ENCODE measurements at regions not wholly inside any gene's neighbourhood (a gene's known extent, or its start where the extent isn't known, plus 50 kb on each side); places are given as distances from the start of the nearest gene placed in this dataset.
"Not testable (repeated sequence)": the region's sequence is repeated elsewhere in the genome, so short reads cannot be mapped to it uniquely, and the experiment has no call there.

DNA sequence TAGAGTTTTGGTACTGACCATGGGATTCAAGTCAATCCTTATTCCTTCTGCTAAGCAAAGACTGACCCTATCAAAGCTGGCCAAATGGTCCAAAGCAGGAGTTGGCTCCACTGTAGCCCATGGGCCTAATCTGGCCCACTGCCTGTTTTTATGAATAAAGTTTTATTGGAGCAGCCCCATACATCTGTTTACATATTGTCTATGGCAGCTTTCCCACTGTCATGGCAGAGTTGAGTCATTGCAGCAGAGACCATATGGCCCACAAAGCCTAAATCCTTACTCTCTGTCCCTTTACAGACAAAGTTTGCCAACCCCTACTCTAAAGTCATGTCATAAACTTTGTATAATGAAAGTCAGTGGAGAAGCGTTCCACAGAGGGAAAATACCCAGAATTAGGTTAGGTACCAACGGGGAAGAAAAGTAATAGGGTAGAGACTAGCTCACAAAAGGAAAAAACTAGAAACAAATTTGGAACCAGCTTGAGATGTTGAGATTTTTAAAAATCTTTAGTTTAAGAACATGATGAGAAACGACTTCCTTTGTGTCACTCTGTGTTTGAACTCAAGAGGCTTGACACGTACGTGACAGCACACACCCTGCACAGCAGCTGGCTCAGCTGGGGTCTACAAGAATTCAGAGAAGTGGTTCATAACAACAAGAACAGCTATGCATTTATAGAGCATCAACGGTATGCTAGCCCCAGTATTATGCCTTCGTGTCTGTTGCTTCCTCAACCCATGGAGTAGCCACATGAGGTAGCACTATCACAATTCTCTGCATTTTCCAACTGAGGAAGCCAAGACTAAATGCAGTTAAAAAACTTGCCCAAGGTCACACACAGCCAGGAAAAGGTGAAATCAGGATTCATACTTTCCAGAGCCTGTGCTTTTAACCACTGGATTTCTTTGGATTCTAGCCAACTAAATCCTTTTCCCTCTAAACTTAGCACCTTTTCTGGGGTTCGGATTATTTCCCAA lies 198.9 kb upstream of the WWC1 start:
- no peak for DNase-seq

DNA sequence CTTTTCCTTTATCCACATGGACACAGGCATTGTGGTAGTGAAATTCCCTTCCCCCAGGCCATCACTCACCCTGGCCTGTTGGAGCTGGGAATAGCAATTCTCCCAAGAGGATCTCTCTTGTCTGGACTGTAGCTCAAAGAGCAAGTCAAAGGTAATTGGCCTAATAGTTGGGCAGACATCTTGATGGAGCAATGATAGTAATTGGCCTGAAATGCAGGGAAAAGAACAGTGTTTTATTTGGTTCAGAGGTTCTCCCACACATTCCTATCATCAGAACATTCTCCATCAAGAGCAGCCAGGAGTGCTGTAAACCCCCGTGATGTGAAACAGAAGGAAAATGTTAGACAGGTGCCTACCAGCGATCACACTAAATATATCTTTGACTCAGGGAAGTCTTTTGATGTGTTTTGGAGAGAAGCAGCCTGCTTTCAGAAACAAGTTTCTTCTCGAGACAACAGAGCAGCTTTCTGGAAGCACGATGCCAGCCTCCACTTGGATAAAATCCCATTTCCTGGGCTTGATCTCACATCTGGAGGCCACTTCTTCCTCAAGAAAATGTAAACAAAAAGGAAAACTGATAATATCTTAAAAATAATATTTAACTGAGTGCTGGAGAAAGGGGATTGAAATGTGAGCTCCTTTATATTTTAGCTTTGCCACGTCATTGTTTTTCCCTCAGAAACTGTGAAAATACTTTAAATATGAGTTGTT lies 198.1 kb upstream of the WWC1 start:
- DNase-seq = no peak

DNA sequence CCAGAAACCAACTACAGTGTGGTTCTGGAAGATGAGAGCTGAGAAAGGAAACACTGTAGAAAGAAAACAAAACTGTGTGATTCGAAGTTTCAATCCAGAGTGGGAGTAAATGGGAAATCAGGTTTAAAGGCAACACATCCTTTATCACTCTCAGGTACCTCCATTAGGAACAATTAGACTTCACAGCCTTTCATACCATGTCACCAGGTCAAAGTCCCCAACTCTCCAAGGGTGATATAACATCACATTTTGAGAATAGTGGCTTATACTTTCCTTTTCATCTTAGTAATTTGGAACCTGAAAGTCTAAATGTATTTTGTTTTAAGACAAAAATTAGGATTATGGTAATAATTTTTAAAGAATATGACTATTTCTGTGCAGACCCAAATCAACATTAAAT lies 194.9 kb upstream of the WWC1 start:
- no peak for DNase-seq

DNA sequence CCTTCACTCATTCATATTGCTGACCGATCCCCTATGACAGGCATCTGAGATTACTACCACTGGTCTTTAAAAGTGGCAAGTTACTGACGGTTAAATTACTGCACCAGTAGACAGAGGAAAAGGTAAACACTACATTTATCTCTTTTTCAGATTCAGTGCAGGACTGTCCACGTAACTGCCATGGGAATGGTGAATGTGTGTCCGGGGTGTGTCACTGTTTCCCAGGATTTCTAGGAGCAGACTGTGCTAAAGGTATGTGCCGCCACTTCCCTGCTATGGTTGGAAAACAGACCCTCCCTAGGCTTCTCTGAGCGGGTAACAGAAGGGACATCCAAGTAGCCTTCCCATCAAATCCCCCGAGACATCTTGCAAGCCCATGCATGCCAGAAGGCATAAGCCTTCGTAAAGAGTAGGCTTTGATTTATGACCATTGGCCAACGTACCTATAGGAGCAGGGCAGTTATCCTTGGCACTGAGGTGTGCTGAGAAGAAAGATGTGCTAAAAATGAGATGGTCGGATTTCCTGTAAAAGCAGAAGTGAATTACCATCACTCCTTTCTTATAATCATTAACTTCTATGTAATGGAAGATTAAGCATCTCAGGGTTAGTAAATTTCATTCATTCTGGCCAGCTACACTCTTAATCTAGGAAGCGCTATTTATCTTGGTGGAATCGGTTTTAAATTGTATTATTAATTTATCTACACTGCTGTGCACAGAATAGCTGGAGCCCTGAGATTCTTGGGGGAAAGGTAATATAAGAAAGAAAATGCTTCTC lies 193.4 kb upstream of the WWC1 start:
- DNase-seq = no peak

DNA sequence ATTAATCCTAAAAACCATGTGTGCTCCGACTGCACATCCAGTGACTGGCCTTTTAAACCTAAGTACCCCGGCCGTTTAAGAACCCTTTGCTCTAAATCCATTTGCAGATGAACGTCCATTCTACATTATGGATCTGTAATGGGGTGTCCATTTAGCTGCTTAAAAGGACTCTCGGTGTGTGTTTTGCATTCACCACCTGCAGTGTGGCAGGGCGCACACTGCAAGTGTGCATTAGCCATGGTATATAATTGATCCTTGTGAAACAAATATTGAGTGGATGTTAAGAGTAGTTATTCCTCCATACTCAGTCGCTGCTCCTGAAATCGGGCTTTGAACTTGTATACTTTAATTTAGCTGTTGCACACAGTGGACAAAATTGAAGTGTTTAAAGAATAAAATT lies 190.1 kb upstream of the WWC1 start:
- no peak for DNase-seq

DNA sequence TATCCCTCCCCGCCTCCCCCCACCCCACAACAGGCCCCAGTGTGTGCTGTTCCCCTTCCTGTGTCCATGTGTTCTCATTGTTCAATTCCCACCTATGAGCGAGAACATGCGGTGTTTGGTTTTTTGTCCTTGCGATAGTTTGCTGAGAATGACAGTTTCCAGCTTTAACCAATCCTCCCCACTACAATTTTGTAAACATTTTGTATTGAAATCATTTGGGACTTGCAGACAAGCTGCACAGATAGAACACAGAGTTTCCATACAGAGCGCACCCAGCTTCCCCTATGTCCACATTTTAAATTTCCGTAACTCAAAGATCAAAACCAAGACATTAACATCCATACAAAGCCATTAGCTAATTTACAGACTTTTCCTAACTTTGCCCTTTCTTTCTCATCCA lies 188.4 kb upstream of the WWC1 start:
- not testable (repeated sequence) for DNase-seq

DNA sequence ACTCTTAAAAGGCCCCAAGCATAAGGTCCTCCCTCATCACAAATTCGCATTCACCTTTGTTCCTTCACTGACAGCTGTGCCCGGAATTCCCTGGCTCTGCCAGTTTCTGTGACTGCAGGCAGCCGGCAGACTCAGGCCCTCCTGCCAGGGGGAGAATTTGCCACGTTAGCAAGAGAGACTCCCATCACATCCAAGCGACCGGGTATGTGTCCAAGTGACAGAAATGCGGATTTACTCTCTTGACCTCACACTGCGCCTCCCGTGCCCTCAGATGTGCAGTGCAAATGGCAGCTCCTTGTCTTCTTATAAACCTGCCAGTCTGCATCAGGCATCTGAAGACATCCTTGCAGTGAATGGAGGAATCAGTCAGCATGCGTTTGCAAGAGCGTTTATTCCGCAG lies 187.1 kb upstream of the WWC1 start:
- DNase-seq = no peak

DNA sequence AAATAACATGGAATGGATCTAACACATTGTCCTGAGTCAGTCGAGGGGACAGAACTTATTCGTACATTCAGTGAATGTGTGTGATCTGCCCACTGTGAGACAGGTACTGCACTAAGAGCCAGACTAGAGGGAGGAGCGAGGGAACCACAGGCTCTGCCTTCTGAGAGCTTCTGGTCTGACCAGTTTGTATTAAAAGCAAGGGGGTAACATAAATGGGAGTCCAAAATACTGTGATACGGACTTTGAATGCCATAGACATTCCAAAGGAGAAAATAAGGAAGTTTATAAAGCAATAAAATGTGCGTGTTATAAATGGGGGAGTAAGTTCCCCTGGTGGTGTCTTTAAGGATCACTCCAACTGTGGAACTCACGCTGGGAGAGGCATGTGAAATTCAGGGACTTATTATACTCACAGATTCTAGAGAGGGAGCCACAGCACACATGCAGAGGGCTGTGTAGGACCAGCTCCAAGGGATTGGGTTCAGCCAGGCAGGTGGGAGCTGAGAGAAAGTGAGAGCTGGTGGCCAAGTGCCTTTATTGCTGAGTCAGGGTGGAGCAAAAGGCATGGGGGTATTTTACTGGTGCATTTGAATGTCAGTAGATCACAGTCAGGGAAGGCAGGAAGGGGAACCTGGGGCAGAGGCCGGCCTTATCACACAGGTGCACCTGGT lies 186.5 kb upstream of the WWC1 start:
- no peak for DNase-seq

DNA sequence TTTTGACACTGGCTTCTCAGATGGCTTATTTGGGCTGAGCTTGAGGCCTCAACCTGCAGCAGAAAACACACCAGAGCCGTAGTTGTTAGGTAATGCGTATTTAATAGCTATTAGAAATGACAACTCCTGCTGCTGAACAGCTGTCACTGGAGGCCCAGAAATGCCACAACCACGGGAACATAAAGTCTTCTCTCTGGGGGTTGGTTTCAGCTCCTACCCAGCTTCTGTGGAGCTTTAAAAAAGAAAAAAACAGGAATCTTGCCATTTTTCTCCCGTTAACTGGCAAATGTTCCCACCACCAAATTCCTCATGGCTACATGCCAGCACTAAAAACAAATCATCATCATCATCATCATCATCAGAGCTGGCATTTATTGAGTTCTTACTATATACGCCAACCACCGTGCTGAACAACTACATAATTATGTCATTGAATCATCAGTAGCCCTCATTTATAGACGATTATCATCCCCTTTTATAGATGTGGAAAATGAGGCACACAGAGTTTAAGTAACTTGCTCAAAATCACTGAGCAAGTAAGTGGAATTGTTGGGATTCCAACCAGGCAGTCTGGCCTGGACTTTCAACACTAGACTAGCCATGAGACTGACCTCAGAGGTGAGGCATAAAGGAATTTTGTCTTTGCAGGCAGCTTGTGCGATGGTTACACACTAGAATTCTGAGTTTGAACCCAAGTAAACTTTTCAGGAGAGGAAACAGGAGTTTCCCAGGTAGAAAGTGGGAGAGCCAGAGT lies 185.3 kb upstream of the WWC1 start:
- no peak for DNase-seq

DNA sequence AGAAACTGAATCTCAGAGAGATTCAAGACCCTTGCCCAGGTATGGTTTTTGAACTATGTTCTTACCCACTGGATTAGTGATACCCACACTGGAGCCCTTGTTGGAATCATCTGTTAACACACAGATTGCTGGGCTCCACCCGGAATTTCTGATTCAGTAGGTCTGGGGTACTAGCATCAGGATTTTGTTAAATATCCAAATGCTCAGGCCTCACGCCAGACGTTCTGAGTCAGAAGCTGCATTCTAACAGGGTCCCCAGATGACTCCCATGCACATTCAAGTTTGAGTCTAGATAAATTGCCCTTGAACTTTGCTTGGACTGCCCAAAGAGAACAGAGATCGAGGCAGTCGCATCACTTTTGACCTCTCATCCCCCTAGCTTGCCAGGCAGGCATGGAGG lies 182.0 kb upstream of the WWC1 start:
- DNase-seq = no peak

DNA sequence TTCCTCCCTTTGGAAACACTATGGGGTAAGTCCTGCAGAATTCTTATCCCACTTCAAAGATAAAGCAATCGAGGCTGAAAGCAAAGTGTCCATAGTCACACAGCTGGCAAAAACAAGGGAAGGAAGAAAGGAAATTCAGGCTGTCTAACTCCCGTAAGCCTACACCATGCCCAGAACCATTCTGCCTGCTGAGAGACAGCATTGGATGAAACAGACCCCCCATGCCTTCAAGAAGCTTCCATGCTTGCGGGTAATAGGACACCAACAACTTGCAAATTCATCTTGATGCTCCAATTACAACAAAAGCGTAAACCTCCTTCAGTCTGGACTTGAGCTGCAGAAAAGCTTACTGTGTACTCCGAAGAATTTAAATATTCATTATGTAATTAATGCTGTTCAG lies 181.1 kb upstream of the WWC1 start:
- no peak for DNase-seq

DNA sequence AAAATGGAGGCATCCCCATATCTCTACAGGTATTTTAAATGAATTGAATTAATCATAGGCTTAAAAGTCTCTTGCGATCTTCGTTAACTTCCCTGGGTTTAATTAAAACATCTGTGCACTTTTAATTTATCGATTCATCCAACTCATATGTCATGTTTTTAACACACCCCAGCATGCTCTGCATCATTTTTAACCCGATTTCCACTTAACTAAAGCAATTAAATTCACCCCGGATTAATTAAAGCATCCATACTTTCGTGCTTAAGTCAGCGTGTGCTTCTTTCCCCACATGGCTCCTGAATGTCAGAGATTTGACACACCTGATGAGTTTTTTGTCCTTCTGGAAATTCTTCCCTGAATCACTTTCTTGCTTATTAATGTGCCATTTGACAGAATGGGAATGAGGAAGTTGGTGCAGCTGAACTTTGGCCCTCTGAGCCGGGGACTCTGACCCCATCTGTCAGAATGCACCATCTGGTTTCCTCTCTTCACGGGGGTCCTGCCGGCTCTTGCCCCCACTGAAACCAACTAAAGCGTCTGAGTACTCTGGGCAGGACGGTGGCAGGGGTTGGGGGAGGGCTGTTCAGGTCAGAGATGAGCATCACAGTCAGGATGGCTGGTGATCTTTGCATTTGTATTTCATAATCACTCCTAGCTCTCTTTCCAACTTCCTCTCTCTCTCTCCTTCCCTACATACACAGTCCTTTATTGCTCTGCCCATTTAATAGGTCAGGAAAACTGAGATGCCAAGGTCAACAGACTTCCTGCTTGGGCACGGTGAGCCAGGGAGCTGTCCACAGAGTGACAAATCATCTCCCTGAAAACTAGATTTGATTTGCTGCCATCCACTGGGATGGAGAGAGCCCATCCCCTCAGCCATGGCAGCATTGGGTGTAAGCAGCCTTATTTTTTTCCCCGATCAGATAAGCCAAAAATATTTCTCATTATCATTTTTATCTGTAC lies 180.3 kb upstream of the WWC1 start:
- DNase-seq = no peak

DNA sequence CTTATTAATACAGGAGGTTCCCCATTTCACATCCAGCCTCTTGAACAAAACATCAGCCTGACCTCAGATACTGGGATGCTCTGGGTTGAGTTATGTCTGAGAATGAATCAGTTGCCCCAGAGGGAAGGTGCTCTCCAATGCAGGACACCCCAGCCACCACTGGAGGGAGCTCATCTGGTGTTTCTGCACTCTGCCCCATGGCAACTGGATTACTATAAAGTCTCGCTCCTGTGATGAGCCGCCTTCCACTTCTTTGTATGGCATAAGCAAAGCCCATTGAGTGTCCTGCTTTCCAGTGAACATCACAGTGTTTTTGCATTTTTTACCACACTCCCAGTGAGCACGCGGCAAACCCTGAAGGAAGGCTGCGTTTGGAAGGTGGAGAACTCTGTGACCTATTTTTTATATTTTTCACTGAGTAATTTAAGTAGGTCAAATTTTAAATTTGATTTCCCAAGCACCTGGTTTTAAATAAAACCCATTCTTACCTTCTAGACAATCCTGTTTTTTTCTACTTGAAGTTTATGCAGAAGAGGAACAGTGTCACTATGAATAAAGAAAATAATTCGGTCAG lies 176.9 kb upstream of the WWC1 start:
- DNase-seq = no peak

DNA sequence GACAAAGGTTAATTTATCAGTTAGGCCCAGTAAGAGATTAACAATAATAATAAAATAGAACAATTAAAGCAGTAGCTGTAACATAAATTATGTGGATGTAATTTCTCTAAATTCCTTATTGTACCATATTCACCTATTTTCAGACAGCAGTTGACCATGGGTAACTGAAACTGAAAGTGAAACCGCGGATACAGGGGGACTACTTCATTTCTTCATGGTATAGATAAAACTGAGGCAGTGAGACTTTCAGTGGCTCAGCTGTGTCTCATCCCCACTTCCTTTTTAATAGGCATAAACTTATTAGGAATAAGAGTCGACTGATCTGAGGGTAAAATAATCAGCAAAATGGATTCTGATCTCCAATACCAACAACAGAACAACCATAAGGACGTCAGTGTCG lies 174.0 kb upstream of the WWC1 start:
- DNase-seq = no peak

DNA sequence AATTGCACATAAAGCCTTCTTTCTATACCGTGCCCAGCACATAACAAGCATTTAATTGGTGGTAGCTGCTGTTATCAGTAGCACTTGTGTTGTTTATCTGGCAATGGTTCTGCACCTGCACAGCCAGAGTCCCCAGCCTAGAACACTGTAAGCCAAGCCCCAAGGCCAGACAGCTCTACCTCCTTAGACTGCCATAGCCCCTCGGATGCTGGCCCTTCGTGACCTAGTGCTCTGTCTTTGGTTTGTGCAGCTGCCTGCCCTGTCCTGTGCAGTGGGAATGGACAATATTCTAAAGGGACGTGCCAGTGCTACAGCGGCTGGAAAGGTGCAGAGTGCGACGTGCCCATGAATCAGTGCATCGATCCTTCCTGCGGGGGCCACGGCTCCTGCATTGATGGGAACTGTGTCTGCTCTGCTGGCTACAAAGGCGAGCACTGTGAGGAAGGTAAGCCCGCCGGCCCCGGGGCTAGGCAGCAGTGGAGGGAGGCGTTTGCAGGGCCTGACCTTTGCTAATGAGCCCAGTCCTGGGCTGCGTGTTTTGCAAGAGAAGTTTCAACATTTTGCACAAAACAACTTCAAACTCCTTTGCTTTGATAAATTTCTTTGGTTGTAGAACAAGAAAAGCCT lies 173.3 kb upstream of the WWC1 start:
- DNase-seq = no peak

DNA sequence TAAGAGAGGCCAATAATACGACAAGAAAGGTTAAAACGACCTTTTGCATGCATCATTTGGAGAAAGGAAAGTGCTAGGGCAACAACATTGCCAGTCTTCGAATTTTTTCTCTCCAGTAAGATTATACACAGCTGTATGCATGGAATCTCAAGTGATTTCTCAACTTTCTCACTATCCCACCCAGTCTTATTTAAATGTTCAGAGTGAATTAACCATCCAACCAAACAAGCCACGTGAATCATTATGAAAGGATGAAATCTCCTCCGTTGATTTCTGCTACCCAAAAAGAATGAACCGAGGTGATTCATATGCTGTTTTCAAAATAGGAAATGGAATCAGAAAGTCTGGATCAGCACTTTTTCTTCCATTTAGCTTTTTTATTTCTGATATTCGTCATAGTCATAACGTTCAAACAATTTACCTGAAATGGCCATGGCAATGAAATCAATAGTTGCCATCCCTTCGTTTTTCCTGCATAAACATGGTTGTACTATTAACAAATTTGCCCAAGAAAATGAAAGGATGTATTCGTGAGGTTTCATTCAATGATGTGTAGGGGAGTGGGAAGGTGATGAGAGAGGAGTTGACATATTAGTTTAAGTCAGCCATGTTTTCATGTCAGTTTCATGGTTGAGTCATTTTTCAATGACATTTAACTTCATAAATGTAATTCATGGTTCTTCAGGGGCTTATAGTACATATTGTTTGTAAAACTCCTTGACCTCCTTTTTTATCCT lies 170.9 kb upstream of the WWC1 start:
- no peak for DNase-seq

DNA sequence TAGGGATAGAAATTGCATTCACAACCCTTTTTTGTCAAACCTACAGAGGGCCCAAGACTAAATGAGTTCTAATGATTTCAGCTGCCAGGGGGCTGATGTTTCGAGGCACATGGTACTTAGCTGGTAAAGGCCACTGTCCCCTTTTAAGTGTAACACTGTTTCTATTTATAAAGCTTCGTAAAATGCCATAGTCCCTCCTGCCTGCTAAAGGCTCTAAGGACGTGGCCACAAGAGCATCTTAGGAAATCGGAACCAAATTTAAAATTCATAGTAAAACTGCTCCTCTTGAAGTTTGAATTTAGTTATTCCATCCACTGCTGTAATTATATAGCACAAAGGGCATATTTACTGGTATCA lies 170.3 kb upstream of the WWC1 start:
- DNase-seq = no peak

DNA sequence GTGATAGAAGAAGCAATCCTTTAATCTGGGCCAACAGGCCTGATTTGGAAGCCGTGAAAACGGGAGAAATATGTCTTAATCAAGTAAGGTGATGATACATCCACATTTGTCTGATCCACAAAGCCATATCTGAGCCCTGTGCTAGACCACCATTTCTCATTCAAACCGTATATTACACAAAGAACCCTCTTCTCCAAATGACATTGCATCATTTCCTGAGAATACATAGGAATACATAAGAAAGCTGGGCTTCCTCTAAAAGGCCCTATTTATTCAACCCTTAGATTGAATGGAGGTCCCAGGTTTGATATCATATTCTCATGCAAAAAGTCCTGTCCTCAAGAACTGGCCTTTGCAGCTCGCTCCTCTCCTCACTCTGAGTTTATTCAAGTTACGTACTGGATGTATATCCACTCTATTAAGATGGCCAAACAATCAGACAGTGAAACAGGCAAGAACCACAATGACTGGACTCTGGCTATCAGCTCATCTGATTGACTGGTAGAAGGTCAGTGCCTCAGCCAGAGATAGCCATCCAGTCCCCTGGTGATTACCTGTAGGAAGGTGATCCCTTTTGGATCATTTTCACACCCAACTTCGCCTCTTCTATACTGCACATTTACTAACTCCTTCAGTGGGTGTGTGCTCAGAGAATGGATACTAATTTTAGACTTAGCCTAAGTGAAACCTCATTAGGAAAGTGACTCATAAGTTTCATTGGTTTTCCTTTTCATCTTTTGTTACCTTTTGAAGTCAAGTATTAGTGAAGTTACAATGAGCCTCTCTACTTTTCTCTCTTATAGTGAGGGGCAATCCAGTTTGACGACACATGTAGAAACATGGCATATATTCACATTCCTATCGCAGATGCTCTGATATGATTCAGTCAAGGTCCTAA lies 167.6 kb upstream of the WWC1 start:
- no peak for DNase-seq
